ENCODE measurements at regions not wholly inside any gene's neighbourhood (a gene's known extent, or its start where the extent isn't known, plus 50 kb on each side); places are given as distances from the start of the nearest gene placed in this dataset.

DNA sequence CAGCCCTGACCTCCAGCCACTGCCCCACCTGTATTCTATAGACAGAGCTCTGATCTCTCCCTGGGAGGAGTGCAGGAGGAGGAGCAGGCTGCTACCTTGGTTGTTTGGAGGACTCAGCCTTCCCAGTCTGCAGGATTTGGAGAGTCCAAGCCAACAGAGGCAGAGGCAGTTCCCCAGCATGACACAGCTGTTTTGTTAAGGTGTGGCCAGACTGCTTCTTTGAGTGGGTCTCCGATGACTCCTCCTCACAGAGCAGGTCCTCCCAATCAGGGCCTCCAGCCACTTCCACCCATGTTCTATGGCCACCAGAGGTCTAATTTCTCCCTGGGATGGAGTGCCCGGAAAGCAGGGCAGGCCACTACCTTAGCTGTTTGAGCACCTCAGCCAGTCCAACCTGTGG is 203.5 kb downstream of the HACE1 start:
- TF ChIP-seq, protein P1, sequence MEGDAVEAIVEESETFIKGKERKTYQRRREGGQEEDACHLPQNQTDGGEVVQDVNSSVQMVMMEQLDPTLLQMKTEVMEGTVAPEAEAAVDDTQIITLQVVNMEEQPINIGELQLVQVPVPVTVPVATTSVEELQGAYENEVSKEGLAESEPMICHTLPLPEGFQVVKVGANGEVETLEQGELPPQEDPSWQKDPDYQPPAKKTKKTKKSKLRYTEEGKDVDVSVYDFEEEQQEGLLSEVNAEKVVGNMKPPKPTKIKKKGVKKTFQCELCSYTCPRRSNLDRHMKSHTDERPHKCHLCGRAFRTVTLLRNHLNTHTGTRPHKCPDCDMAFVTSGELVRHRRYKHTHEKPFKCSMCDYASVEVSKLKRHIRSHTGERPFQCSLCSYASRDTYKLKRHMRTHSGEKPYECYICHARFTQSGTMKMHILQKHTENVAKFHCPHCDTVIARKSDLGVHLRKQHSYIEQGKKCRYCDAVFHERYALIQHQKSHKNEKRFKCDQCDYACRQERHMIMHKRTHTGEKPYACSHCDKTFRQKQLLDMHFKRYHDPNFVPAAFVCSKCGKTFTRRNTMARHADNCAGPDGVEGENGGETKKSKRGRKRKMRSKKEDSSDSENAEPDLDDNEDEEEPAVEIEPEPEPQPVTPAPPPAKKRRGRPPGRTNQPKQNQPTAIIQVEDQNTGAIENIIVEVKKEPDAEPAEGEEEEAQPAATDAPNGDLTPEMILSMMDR (IDR thresholded peaks at IDR 0.05), result no peak
- TF ChIP-seq POLR2AphosphoS5 (IDR thresholded peaks at IDR 0.05), result no peak
- no peak for TF ChIP-seq EP300 (IDR thresholded peaks at IDR 0.05)
